Adipocyte (in vitro differentiated cells): ENCODE measurements at regions not wholly inside any gene's neighbourhood (a gene's known extent, or its start where the extent isn't known, plus 50 kb on each side); places are given as distances from the start of the nearest gene placed in this dataset.
"Not testable (repeated sequence)": the region's sequence is repeated elsewhere in the genome, so short reads cannot be mapped to it uniquely, and the experiment has no call there.

ENCODE experiments used
- DNase-seq: peaks from one replicate; pipeline ENCODE4 v3.0.0-alpha.2; 2015; ENCODE audit warnings: low read depth
- H3K27me3 ChIP-seq: replicated peaks from 2 replicates; pipeline ENCODE4 v1.7.0; 2013; ENCODE audit warnings: mild to moderate bottlenecking, low read length, moderate library complexity; ENCODE audit not compliant: control insufficient read depth, insufficient read depth
- H3K36me3 ChIP-seq: 2 replicates; pipeline ENCODE4 v1.7.0; 2013; ENCODE audit warnings: low read length, mild to moderate bottlenecking, moderate library complexity; ENCODE audit not compliant: control insufficient read depth, insufficient read depth, severe bottlenecking
- H3K4me1 ChIP-seq: 2 replicates; pipeline ENCODE4 v1.7.0; 2013; ENCODE audit warnings: mild to moderate bottlenecking, low read length, moderate library complexity; ENCODE audit not compliant: control insufficient read depth, insufficient read depth
- H3K4me3 ChIP-seq: 2 replicates; pipeline ENCODE4 v1.7.0; 2013; ENCODE audit warnings: mild to moderate bottlenecking, low read length, moderate library complexity
- H3K9ac ChIP-seq: 2 replicates; pipeline ENCODE4 v1.7.0; 2013; ENCODE audit warnings: mild to moderate bottlenecking, low read length, moderate library complexity
- H3K9me3 ChIP-seq: 2 replicates; pipeline ENCODE4 v1.7.0; 2013; ENCODE audit warnings: mild to moderate bottlenecking, low read length, moderate library complexity; ENCODE audit not compliant: control insufficient read depth

DNA sequence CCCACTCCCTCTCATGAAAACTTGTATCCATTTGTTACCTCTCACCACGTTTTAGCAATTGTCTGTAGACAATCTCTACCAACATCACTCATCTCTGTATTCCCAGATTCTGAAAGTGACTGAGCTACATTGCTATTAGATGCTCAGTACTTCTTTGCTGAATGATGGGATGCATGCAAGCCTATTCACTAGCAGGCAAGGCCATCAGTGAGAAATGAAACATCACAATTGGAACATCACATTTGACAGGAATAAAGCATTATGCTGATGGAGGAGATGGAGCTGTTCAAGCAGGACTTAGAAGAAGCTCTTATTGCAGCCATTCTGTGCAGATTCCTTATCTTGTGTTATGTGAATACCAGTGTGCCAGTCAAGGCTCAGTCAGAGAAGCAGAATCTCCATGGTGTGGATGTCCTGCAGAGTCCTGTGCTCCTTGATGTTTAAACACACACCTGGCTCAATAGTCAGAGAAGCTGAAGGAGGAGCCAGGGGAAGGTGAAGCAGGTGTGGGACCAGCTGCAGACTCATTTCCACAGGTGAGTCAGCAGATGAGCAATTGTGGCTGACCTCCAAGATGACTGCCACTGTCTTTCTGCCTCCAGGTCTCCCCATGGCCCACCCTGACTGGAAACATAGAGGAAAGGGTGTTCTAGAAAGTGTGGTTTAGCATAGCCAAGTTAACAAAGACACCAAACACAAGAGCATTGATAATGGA, 965.5 kb downstream of the GRID1 start:
- Histone ChIP-seq H3K4me3 (no peak overlapping the region), H3K4me1 (no peaks in the 10 kb centered on the region), H3K9me3 (no peaks in the 10 kb centered on the region), H3K27me3 (no peaks in the 10 kb centered on the region), H3K36me3 (no peaks in the 10 kb centered on the region), H3K9ac (no peak overlapping the region)
- DNase-seq, result no peak

DNA sequence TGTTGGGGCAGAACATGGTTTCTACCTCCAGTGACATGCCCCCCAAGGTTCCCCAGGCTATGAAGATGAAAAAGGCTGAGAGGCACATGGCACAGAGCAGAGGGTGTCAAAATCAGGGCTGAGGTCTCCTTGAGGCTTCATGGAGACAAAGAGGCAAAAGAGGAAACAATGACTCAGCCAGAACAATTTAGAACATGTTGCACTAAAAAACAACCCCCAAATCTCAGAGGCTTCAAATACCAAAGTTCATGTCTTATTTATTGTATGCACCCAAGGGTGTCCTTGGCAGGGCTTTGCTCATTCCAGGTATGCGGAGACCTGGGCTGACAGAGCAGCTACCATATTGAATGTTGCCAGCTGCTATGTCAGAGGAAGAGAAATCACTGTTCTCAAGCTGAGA, 964.1 kb downstream of the GRID1 start:
- Histone ChIP-seq H3K36me3 (no peaks in the 10 kb centered on the region), H3K4me3 (no peak overlapping the region), H3K9ac (no peak overlapping the region), H3K4me1 (no peaks in the 10 kb centered on the region), H3K27me3 (no peaks in the 10 kb centered on the region), H3K9me3 (no peaks in the 10 kb centered on the region)
- DNase-seq, result no peak

DNA sequence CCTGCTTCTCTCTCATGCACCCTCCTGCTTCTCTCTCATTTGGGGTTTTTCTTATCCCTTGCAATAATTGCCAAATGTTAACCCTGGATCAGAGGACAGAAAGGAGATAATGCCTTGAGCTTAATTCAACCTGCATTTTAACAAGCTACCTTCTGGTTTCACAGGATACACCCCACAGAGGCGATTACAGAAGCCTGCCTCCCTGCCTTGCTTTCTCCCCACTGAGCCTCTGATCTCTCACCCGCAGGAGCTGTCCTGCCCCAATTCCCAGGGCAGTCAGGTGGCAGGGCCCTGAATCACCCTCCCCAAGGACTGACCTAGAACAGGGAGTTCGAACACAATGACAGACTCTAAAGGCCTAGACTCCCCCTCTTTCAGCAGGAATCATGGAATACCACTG, 959.5 kb downstream of the GRID1 start:
- H3K27me3 ChIP-seq, result no peaks in the 10 kb centered on the region
- no peak for DNase-seq

DNA sequence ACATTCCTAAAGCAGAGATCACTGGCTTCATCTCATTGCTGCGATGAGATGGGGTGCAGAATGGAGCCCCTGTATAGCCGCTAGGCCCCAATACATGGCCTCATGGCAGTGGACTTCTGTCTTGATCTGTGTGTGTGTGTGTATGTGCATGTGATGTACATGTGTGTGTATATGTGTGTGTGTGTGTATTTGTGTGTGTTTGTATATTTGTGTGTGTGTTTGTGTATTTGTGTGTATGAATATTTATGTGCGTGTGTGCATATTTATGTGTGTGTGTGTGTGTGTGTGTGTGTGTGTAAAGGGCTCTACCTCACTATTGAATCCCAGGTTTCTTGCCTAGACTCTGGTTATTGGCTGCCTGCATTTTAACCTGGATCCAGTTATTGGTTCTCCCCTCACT, 958.2 kb downstream of the GRID1 start:
- Histone ChIP-seq H3K9ac (no peak overlapping the region), H3K4me3 (no peak overlapping the region), H3K4me1 (no peaks in the 10 kb centered on the region), H3K9me3 (peaks cover 3% of the 10 kb centered on the region), H3K27me3 (no peaks in the 10 kb centered on the region), H3K36me3 (no peaks in the 10 kb centered on the region)
- DNase-seq, result no peak

More for the DNA sequence above, 959.5 kb downstream of the GRID1 start:
- Histone ChIP-seq H3K9me3 (peaks cover 3% of the 10 kb centered on the region), H3K4me1 (no peaks in the 10 kb centered on the region), H3K9ac (no peak overlapping the region), H3K36me3 (no peaks in the 10 kb centered on the region), H3K4me3 (no peak overlapping the region)

DNA sequence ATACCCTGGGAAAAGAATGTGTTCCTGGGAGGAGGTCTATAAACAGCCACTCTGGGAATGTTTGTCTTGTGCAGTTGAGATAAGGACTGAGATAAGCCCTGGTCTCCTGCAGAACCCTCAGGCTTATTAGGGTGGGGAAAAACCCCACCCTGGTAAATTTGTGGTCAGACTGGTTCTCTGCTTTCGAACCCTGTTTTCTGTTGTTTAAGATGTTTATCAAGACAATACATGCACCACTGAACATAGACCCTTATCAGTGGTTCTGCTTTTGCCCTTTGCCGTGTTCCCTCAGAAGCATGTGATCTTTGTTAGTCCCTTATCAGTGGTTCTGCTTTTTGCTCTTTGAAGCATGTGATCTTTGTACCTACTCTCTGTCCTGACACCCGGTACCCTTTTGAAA, 956.0 kb downstream of the GRID1 start:
- H3K27me3 ChIP-seq, H3K9ac ChIP-seq, H3K4me1 ChIP-seq, H3K36me3 ChIP-seq, H3K4me3 ChIP-seq, H3K9me3 ChIP-seq, DNase-seq: not testable (repeated sequence)

DNA sequence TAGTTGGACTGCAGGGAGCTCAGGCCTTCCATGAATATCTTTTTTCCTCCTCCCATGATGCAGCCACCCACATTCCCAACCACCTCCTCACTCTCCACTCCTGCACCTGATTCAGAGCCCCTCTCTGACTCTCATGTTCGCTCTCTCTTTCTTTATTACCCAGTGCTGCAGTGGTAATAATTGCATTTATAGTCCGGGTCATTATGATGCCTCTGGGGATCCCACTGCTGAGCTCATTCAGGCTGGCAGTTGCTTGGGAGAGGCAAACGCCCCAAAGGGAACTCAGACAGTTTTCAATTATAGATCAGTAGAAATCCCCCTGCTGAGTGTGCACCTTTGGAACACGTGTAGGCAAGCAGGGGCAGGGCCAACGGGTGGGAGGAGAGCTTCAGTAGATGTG, 953.0 kb downstream of the GRID1 start:
- H3K4me1 ChIP-seq, result no peaks in the 10 kb centered on the region
- no peaks in the 10 kb centered on the region for H3K27me3 ChIP-seq
- H3K36me3 ChIP-seq, result no peaks in the 10 kb centered on the region
- peaks cover 3% of the 10 kb centered on the region for H3K9me3 ChIP-seq
- no peak overlapping the region for H3K9ac ChIP-seq
- H3K4me3 ChIP-seq, result no peak overlapping the region
- DNase-seq, result no peak

DNA sequence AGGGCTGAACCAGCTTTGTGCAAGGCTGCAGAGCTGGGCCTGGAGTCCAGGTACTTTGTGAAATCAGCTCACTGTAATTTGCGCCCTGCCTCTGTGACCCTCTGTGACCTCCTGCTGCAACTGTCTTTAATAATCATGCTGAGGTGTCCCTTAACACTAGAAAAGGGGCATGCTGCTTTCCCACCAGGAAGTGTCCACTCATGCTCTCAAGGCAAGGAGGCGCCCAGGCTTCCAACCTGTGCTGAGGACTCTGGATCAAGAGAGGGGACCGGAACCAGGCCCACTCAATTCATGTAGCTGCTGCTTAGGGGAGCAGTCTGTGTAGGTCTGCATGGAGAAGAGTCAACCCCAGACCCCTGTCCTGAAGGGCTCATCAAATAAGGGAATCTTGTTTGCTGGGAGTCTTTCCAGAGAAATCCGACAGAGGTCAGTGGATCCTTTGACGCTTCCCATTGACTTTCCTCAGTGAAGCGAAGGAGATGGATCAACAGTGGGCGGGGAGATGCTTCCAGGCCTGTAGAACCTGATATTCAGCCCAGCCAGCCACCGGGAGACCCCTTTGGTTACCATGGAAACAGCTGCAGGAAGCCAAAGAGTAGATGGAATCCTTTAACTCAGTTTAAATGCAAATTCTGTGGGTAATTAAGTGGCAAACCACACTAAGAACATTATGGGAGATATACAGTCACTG, 945.9 kb downstream of the GRID1 start:
- H3K9me3 ChIP-seq, result no peaks in the 10 kb centered on the region
- H3K36me3 ChIP-seq, result no peaks in the 10 kb centered on the region
- H3K27me3 ChIP-seq, result no peaks in the 10 kb centered on the region
- DNase-seq, result no peak
- no peaks in the 10 kb centered on the region for H3K4me1 ChIP-seq
- no peak overlapping the region for H3K9ac ChIP-seq
- H3K4me3 ChIP-seq, result no peak overlapping the region

DNA sequence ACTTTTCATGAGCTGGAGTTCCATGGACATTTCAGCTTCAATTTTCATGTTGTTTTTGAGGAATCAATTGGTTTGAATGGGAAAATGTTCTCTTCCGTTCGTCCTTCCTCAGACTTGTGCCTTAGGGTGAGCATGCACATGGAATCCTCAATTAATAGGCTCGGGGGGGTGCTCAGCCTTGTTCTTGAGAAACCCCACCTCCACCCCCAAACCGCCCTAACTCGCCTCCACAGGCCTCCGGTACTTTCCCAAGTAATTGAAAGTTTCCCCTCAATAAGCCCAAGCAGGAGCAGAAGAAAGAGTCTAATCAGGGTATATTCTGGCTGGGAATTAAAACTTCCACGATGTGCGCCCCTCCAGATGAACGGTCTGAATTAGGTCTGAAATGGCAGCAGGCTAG, 945.2 kb downstream of the GRID1 start:
- H3K4me1 ChIP-seq, result no peaks in the 10 kb centered on the region
- no peaks in the 10 kb centered on the region for H3K27me3 ChIP-seq
- H3K4me3 ChIP-seq, result no peak overlapping the region
- no peaks in the 10 kb centered on the region for H3K9me3 ChIP-seq
- no peak for DNase-seq
- H3K9ac ChIP-seq, result no peak overlapping the region
- H3K36me3 ChIP-seq, result no peaks in the 10 kb centered on the region

DNA sequence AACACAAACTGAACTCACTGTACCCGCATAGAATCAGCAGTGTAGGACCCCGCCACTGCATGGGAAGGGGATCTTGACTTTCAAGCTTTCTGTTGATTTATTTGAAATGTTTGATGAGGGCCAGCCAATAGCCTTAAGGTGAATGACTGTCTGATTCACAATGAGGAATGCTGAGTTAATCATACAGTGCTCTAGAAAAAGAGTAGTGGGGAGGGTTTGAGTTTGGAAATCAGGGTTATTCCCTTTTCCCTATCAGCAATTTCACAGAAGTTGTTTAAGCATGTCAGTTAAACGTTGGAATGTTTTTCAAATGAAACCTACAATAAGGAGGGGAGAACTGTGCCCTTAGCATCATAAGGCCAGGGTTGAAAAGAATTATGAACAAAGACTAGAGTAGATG, 937.5 kb downstream of the GRID1 start:
- no peak overlapping the region for H3K4me3 ChIP-seq
- no peaks in the 10 kb centered on the region for H3K9me3 ChIP-seq

DNA sequence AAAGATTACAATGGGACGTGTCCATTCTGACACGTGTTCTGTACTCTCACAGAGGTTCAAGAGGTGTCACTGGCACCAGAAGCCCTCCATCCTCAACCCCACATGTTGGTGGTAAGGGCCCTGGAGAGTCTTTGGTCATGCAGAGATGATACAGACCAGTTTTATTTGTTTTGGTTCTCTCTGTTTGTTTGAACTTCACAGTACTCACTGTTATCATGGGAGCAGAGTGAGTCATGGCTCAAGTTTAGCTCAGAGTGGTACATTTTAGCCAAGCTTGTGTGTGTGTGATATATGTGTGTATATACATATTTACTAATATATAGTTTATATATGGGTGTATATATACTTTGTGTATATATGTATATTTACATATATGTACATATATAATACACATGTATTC, 935.6 kb downstream of the GRID1 start:
- no peak for DNase-seq
- no peaks in the 10 kb centered on the region for H3K9me3 ChIP-seq
- no peaks in the 10 kb centered on the region for H3K4me1 ChIP-seq
- H3K4me3 ChIP-seq, result no peak overlapping the region
- H3K27me3 ChIP-seq, result no peaks in the 10 kb centered on the region
- H3K36me3 ChIP-seq, result no peaks in the 10 kb centered on the region
- H3K9ac ChIP-seq, result no peak overlapping the region

More for the DNA sequence above, 937.5 kb downstream of the GRID1 start:
- no peaks in the 10 kb centered on the region for H3K27me3 ChIP-seq
- DNase-seq, result no peak
- no peak overlapping the region for H3K9ac ChIP-seq
- no peaks in the 10 kb centered on the region for H3K4me1 ChIP-seq
- no peaks in the 10 kb centered on the region for H3K36me3 ChIP-seq

DNA sequence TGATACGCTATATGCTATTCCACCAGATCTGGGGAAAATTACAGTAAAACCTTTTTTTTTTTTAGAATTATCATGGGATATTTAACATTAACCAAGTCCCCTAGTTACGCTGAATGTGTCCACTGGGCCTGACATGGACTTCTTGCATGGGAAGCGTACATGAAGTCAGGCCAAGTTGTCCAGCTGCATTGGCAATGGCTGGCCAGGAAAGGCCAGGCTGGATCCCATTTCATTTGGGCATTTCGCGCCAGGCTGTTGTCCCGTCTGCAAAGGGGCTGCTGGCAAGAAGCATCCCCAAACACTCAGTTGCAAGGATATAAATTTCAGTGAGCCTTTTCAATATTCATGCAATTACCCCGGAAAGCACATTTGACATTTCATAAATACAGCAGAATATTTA, 933.3 kb downstream of the GRID1 start:
- H3K4me3 ChIP-seq, result no peak overlapping the region
- H3K27me3 ChIP-seq, result no peaks in the 10 kb centered on the region
- no peak for DNase-seq
- H3K9ac ChIP-seq, result no peak overlapping the region
- no peaks in the 10 kb centered on the region for H3K9me3 ChIP-seq
- no peaks in the 10 kb centered on the region for H3K4me1 ChIP-seq
- no peaks in the 10 kb centered on the region for H3K36me3 ChIP-seq

DNA sequence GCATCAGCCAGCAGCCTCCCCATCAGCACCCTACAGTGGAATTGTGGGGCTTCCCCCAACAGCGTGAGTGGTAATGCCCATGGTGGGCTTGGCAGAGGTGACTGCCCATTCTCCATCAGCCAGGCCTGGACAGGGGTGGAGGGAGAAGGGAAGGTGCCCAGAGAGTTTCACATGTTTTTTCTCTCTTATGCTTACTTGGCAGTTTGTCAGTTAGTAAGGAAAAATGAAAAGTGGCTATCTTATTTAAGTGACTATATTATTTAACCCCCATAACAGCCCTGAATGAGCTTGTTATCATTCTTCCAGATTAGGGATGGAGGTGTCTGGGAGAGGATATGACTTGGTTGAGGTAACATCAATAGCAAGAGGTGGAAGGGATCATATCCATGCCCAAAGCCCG, 921.7 kb downstream of the GRID1 start:
- H3K27me3 ChIP-seq, result no peaks in the 10 kb centered on the region
- no peaks in the 10 kb centered on the region for H3K9me3 ChIP-seq
- no peak overlapping the region for H3K9ac ChIP-seq
- no peaks in the 10 kb centered on the region for H3K36me3 ChIP-seq
- H3K4me3 ChIP-seq, result no peak overlapping the region
- no peak for DNase-seq
- H3K4me1 ChIP-seq, result no peaks in the 10 kb centered on the region
